ENCODE measurements at regions not wholly inside any gene's neighbourhood (a gene's known extent, or its start where the extent isn't known, plus 50 kb on each side); places are given as distances from the start of the nearest gene placed in this dataset.
"Not testable (repeated sequence)": the region's sequence is repeated elsewhere in the genome, so short reads cannot be mapped to it uniquely, and the experiment has no call there.

DNA sequence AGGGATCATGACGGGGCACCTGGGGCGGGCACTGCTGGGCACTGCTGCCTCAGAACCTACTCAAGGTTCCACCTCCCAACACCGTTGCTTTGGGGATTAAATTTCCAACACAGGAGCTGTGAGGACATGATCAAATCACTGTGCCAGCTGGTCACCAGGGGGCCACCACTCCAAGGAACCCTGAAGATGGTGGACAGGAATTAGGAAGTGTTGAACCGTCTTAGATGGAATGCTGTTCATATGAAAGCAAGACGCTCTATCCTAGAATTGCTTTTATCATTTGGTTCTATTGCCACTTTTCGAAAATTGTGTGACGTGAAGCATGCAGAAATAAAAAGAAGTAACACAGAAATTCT is 140.3 kb downstream of the DLL1 start:
- peak; percentile 8 for DNase-seq (ENCODE audit: low read depth)
- H3K4me3 ChIP-seq (replicated peaks; ENCODE audit: low read depth, low read length), result no peak overlapping the region
- TF ChIP-seq, protein P1, sequence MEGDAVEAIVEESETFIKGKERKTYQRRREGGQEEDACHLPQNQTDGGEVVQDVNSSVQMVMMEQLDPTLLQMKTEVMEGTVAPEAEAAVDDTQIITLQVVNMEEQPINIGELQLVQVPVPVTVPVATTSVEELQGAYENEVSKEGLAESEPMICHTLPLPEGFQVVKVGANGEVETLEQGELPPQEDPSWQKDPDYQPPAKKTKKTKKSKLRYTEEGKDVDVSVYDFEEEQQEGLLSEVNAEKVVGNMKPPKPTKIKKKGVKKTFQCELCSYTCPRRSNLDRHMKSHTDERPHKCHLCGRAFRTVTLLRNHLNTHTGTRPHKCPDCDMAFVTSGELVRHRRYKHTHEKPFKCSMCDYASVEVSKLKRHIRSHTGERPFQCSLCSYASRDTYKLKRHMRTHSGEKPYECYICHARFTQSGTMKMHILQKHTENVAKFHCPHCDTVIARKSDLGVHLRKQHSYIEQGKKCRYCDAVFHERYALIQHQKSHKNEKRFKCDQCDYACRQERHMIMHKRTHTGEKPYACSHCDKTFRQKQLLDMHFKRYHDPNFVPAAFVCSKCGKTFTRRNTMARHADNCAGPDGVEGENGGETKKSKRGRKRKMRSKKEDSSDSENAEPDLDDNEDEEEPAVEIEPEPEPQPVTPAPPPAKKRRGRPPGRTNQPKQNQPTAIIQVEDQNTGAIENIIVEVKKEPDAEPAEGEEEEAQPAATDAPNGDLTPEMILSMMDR (IDR thresholded peaks at IDR 0.05; ENCODE audit: low read length, missing control alignments), result no peak

DNA sequence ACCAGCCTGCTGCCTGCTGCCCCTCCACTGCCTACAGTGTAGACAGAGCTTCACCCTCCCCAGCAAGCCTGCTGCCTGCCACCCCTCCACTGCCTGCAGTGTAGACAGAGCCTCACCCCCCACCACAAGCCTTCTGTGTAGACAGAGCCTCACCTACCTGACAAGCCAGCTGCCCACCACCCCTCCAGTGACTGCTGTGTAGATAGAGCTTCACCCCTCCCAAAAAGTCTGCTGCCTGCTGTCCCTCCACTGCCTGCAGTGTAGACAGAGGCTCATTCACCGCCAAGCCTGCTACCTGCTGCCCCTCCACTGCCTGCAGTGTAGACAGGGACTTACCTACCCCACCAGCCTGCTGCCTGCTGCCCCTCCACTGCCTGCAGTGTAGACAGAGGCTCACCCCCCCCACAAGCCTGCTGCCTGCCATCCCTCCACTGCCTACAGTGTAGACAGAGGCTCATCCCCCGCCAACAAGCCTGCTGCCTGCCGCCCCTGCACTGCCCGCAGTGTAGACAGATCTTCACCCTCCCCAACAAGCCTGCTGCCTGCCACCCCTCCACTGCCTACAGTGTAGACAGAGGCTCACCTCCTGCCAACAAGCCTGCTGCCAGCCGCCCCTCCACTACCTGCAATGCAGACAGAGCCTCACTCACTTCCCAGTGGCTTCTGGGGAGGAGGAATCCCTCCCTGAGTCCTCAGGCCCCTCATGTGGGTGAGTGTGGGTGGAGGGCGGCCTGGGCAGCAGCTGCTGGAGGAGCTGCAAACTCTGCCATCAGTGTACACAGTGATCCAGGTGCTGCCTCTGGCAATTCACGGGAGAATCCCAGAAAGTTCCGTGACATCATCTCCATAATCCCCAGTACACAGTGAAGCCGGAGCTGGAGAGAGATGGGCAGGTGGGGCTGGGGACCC is 140.9 kb downstream of the DLL1 start:
- TF ChIP-seq, protein P1 (IDR thresholded peaks at IDR 0.05; ENCODE audit: low read length, missing control alignments), result no peak
- H3K4me3 ChIP-seq (replicated peaks; ENCODE audit: low read depth, low read length), result no peak overlapping the region
- DNase-seq (ENCODE audit: low read depth), result no peak

- TF ChIP-seq, protein P1 (IDR thresholded peaks at IDR 0.05; ENCODE audit: low read length, missing control alignments), result no peak
- H3K4me3 ChIP-seq (replicated peaks; ENCODE audit: low read depth, low read length), result no peak overlapping the region
- DNase-seq (ENCODE audit: low read depth), result no peak
These were observed 142.0 kb downstream of the DLL1 start for GRCh38 chr6:170148709-170149470.

DNA sequence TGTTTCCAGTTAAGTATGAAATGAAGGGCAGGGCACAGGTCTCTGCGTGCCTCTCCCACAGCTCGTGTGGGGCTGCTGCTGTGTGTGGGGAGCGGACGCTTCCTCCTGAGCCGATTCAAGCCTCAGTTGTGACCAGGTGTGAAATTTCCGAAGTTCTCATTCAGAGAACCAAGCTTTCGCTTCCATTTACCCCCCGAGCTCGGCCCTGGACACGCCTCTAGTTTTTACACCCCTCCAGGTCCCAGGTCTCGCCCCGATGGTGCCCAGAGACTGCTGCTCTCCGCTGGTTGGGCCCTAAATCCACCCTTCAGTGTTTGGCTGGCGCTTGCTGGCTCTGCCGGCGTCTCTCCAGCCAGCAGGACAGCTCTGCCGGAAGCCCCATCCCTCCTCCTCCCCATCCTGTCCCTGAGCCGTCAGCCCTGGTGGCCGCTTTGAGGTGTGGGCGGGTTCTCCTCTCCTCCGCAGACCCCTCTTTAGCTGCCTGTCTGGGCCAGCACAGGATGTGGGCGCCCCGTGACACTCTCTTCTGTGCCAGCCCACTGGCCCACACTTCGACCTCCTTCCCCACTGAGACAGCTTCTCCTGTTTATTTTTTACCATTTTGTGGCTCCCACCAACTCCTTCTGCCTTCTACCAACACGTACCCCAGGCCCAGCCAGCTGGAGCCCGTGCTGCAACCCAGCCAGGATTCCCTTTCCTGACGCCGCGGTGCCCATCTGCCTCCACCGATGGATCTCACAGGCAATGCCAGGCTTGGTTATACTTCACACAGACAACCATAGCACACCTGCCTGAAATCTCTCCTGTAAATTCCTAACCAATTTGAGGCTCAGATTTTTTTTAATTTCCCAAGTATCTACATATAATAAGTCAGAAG is 142.8 kb downstream of the DLL1 start:
- TF ChIP-seq, protein P1 (IDR thresholded peaks at IDR 0.05; ENCODE audit: low read length, missing control alignments), result no peak
- no peak for DNase-seq (ENCODE audit: low read depth)
- H3K4me3 ChIP-seq (replicated peaks; ENCODE audit: low read depth, low read length), result no peak overlapping the region

- no peak overlapping the region for H3K4me3 ChIP-seq (replicated peaks; ENCODE audit: low read depth, low read length)
- TF ChIP-seq, protein P1 (IDR thresholded peaks at IDR 0.05; ENCODE audit: low read length, missing control alignments), result no peak
These were observed 143.7 kb downstream of the DLL1 start for GRCh38 chr6:170147056-170147787.

DNA sequence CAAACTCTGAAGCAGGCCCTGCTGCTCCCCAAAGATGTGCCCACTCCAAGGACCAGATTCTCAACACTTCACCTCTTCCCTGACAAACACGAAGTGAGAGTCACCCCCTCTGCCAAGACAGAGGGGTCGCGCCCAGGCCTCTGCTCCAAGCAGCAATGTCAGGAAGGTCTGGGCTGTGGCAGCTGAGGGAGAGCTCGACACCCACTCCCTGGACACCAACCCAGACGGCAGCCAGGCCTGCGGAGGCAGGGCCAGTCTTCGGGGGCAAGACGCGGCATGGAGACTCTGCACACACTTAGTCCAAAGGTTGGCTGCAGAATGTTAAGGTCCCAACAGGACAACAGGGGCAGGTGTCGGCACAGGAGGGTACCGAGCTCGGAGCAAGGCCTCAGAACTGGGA is 144.2 kb downstream of the DLL1 start:
- H3K4me3 ChIP-seq (replicated peaks; ENCODE audit: low read depth, low read length), result no peak overlapping the region
- TF ChIP-seq, protein P1 (IDR thresholded peaks at IDR 0.05; ENCODE audit: low read length, missing control alignments), result no peak
- DNase-seq (ENCODE audit: low read depth), result no peak

More at GRCh38 chr6:170147056-170147787, 143.7 kb downstream of the DLL1 start:
- no peak for DNase-seq (ENCODE audit: low read depth)

GRCh38 chr6:170146131-170146530 is 144.7 kb downstream of the DLL1 start:
- not testable (repeated sequence) for DNase-seq (ENCODE audit: low read depth); H3K4me3 ChIP-seq (replicated peaks; ENCODE audit: low read depth, low read length)

DNA sequence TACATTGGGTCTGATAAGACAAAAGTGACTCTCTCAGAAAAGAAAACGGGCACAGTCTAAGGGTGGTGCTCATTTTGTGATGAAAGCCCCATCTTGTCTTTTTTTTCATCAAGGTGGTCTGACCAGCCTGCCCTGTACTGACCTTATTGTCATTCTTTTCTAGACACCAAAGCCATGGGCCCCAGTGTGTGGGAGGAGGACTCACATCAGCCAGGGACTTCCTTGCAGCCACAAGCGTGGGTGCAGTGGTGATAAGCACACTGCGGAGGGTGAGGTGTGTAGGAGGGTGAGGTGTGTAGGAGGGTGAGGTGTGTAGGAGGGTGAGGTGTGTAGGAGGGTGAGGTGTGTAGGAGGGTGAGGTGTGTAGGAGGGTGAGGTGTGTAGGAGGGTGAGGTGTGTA is 145.2 kb downstream of the DLL1 start:
- H3K4me3 ChIP-seq (replicated peaks; ENCODE audit: low read depth, low read length); DNase-seq (ENCODE audit: low read depth): not testable (repeated sequence)

All from fibroblast of pulmonary artery (primary cell).